Effector memory CD8-positive, alpha-beta T cell (primary cell): ENCODE measurements at regions not wholly inside any gene's neighbourhood (a gene's known extent, or its start where the extent isn't known, plus 50 kb on each side); places are given as distances from the start of the nearest gene placed in this dataset.
"Not testable (repeated sequence)": the region's sequence is repeated elsewhere in the genome, so short reads cannot be mapped to it uniquely, and the experiment has no call there.

ENCODE experiments used
- ATAC-seq: fragments of 150-1000 bp; cut with Tn5 transposase; replicated peaks from 2 replicates; pipeline ENCODE4 v1.10.0; 2021; ENCODE audit warnings: mild to moderate bottlenecking, moderate library complexity
- DNase-seq, 3 experiments: peaks; one replicate each; pipeline ENCODE4 v3.0.0; 2021
- H3K27ac Mint-ChIP-seq, 2 donors: one replicate each; pipeline ENCODE4 v1.8.0; 2022; ENCODE audit warnings: mild to moderate bottlenecking in 2 of 2, mixed read lengths in 2 of 2, moderate library complexity in 2 of 2
- H3K27me3 Mint-ChIP-seq, 2 donors: one replicate each; pipeline ENCODE4 v1.8.0; 2022; ENCODE audit warnings: mixed read lengths in 2 of 2
- H3K36me3 Mint-ChIP-seq: one replicate; pipeline ENCODE4 v1.8.0; 2022; ENCODE audit warnings: mild to moderate bottlenecking, moderate library complexity, mixed read lengths; ENCODE audit not compliant: insufficient read depth
- H3K4me1 Mint-ChIP-seq, 2 donors: one replicate each; pipeline ENCODE4 v1.8.0; 2022; ENCODE audit warnings: low read depth in 2 of 2, mixed read lengths in 2 of 2
- H3K4me3 Mint-ChIP-seq, 2 donors: one replicate each; pipeline ENCODE4 v1.8.0; 2022; ENCODE audit warnings: mild to moderate bottlenecking in 2 of 2, mixed read lengths in 2 of 2, moderate library complexity in 2 of 2
- H3K9me3 Mint-ChIP-seq, 2 donors: one replicate each; pipeline ENCODE4 v1.8.0; 2022; ENCODE audit warnings: mixed read lengths in 2 of 2

GRCh38 chr9:7510199-7510598 lies 289.4 kb downstream of the DMAC1 start:
- Mint-ChIP-seq H3K4me3 (no peak overlapping the region), H3K9me3 (no peaks in the 10 kb centered on the region), H3K36me3 (no peaks in the 10 kb centered on the region), H3K27ac (no peak overlapping the region), H3K4me1 (no peaks in the 10 kb centered on the region), H3K27me3 (peaks cover 0 to 9% of the 10 kb centered on the region in 2 donors)
- no peak for DNase-seq
- ATAC-seq: no peak

GRCh38 chr9:7509576-7510145 lies 289.9 kb downstream of the DMAC1 start:
- no peaks in the 10 kb centered on the region for H3K36me3 Mint-ChIP-seq
- no peaks in the 10 kb centered on the region for H3K4me1 Mint-ChIP-seq
- DNase-seq (no peak), ATAC-seq (no peak)
- no peak overlapping the region for H3K4me3 Mint-ChIP-seq
- H3K9me3 Mint-ChIP-seq: no peaks in the 10 kb centered on the region
- no peak overlapping the region for H3K27ac Mint-ChIP-seq
- H3K27me3 Mint-ChIP-seq: peaks cover 2 to 11% of the 10 kb centered on the region in 2 donors

- Mint-ChIP-seq H3K36me3 (no peaks in the 10 kb centered on the region), H3K4me3 (no peak overlapping the region), H3K27ac (no peak overlapping the region), H3K9me3 (no peaks in the 10 kb centered on the region), H3K27me3 (peaks cover 12 to 22% of the 10 kb centered on the region in 2 donors), H3K4me1 (no peaks in the 10 kb centered on the region)
- ATAC-seq: no peak
- no peak for DNase-seq
Measured at GRCh38 chr9:7508516-7508915, 291.1 kb downstream of the DMAC1 start.

- Mint-ChIP-seq H3K9me3 (no peaks in the 10 kb centered on the region), H3K4me3 (no peak overlapping the region), H3K27me3 (peaks cover 14 to 30% of the 10 kb centered on the region in 2 donors), H3K27ac (no peak overlapping the region), H3K36me3 (no peaks in the 10 kb centered on the region), H3K4me1 (no peaks in the 10 kb centered on the region)
- no peak for ATAC-seq
- no peak for DNase-seq
Measured at GRCh38 chr9:7507566-7508270, 291.9 kb downstream of the DMAC1 start.

GRCh38 chr9:7507026-7507425 lies 292.6 kb downstream of the DMAC1 start:
- Mint-ChIP-seq H3K27ac (no peak overlapping the region), H3K36me3 (no peaks in the 10 kb centered on the region), H3K4me1 (no peaks in the 10 kb centered on the region), H3K4me3 (no peak overlapping the region), H3K9me3 (no peaks in the 10 kb centered on the region), H3K27me3 (peaks cover 18 to 36% of the 10 kb centered on the region in 2 donors)
- DNase-seq (no peak), ATAC-seq (no peak)

- H3K4me1 Mint-ChIP-seq: no peaks in the 10 kb centered on the region
Measured at GRCh38 chr9:7500521-7500920, 299.1 kb downstream of the DMAC1 start.

GRCh38 chr9:7491641-7492040 lies 307.9 kb downstream of the DMAC1 start:
- Mint-ChIP-seq H3K4me1 (no peaks in the 10 kb centered on the region), H3K9me3 (peaks cover 0 to 3% of the 10 kb centered on the region in 2 donors), H3K36me3 (no peaks in the 10 kb centered on the region), H3K27me3 (no peaks in the 10 kb centered on the region), H3K4me3 (no peak overlapping the region), H3K27ac (no peak overlapping the region)
- DNase-seq: no peak
- ATAC-seq: no peak

More at GRCh38 chr9:7500521-7500920, 299.1 kb downstream of the DMAC1 start:
- Mint-ChIP-seq H3K36me3 (no peaks in the 10 kb centered on the region), H3K27ac (no peak overlapping the region), H3K4me3 (no peak overlapping the region), H3K27me3 (peaks cover 18 to 49% of the 10 kb centered on the region in 2 donors), H3K9me3 (peaks cover 0 to 5% of the 10 kb centered on the region in 2 donors)
- DNase-seq (no peak), ATAC-seq (no peak)

GRCh38 chr9:7490317-7491108 lies 309.1 kb downstream of the DMAC1 start:
- H3K27me3 Mint-ChIP-seq: no peaks in the 10 kb centered on the region

GRCh38 chr9:7489036-7489435 lies 310.5 kb downstream of the DMAC1 start:
- no peak overlapping the region for H3K27ac Mint-ChIP-seq
- no peaks in the 10 kb centered on the region for H3K27me3 Mint-ChIP-seq
- DNase-seq (no peak), ATAC-seq (no peak)
- no peaks in the 10 kb centered on the region for H3K4me1 Mint-ChIP-seq
- no peak overlapping the region for H3K4me3 Mint-ChIP-seq
- no peaks in the 10 kb centered on the region for H3K36me3 Mint-ChIP-seq
- H3K9me3 Mint-ChIP-seq: peaks cover 0 to 1% of the 10 kb centered on the region in 2 donors

More at GRCh38 chr9:7490317-7491108, 309.1 kb downstream of the DMAC1 start:
- Mint-ChIP-seq H3K4me1 (no peaks in the 10 kb centered on the region), H3K27ac (no peak overlapping the region), H3K4me3 (no peak overlapping the region), H3K9me3 (peaks cover 0 to 1% of the 10 kb centered on the region in 2 donors), H3K36me3 (no peaks in the 10 kb centered on the region)
- DNase-seq: no peak
- ATAC-seq: no peak

GRCh38 chr9:7484014-7484413 lies 315.6 kb downstream of the DMAC1 start:
- not testable (repeated sequence) for ATAC-seq, H3K4me1 Mint-ChIP-seq, H3K4me3 Mint-ChIP-seq, H3K27me3 Mint-ChIP-seq, H3K9me3 Mint-ChIP-seq, H3K27ac Mint-ChIP-seq, DNase-seq, H3K36me3 Mint-ChIP-seq

- Mint-ChIP-seq H3K36me3 (no peaks in the 10 kb centered on the region), H3K27ac (no peak overlapping the region), H3K4me3 (no peak overlapping the region), H3K27me3 (peaks cover 0 to 7% of the 10 kb centered on the region in 2 donors), H3K9me3 (peaks cover 0 to 2% of the 10 kb centered on the region in 2 donors), H3K4me1 (no peaks in the 10 kb centered on the region)
- ATAC-seq: no peak
- DNase-seq: no peak
Measured at GRCh38 chr9:7481570-7481969, 318.0 kb downstream of the DMAC1 start.

GRCh38 chr9:7479300-7479699 lies 320.3 kb downstream of the DMAC1 start:
- ATAC-seq: no peak
- Mint-ChIP-seq H3K27ac (no peak overlapping the region), H3K27me3 (peaks cover 0 to 20% of the 10 kb centered on the region in 2 donors), H3K36me3 (no peaks in the 10 kb centered on the region), H3K9me3 (peaks cover 0 to 2% of the 10 kb centered on the region in 2 donors), H3K4me1 (no peaks in the 10 kb centered on the region), H3K4me3 (no peak overlapping the region)
- no peak for DNase-seq

- H3K9me3 Mint-ChIP-seq: peaks cover 0 to 2% of the 10 kb centered on the region in 2 donors
- ATAC-seq (no peak), DNase-seq (no peak)
- no peak overlapping the region for H3K4me3 Mint-ChIP-seq
- no peaks in the 10 kb centered on the region for H3K4me1 Mint-ChIP-seq
- H3K27me3 Mint-ChIP-seq: peaks cover 0 to 20% of the 10 kb centered on the region in 2 donors
- H3K27ac Mint-ChIP-seq: no peak overlapping the region
- no peaks in the 10 kb centered on the region for H3K36me3 Mint-ChIP-seq
Measured at GRCh38 chr9:7478646-7479045, 320.9 kb downstream of the DMAC1 start.
